PC-9 (cell line): ENCODE measurements at regions not wholly inside any gene's neighbourhood (a gene's known extent, or its start where the extent isn't known, plus 50 kb on each side); places are given as distances from the start of the nearest gene placed in this dataset.

Experiments
- BruUV-seq: library from RNA; stranded (reverse); fragments of 400-500 nt; replicated peaks from 2 replicates; lab custom pipeline; 2021; lab: Mats Ljungman, UMichigan
- CTCF ChIA-PET: fragments of 300-600 bp; sonication (Branson Sonifier 250); formaldehyde crosslinking; loops from one replicate; lab custom pipeline; 2022; ENCODE audit warnings: antibody characterized with exemption; lab: Charles Lee
- POLR2A ChIA-PET: fragments of 300-600 bp; sonication (Branson Sonifier 250); formaldehyde crosslinking; loops from one replicate; lab custom pipeline; 2022; ENCODE audit warnings: antibody characterized with exemption; ENCODE audit not compliant: unreplicated experiment; lab: Charles Lee
- DNase-seq, 2 experiments: peaks; one replicate each; pipeline versions ENCODE4 v3.0.0 to v3.0.0-alpha.2; 2015 to 2022; ENCODE audit warnings: mixed read lengths in 1 of 2
- H2AFZ ChIP-seq: fragments of 200-600 bp; sonication (generic); 2 replicates; pipeline ENCODE4 v1.8.1; 2017; ENCODE audit warnings: antibody characterized with exemption
- H3F3A ChIP-seq: fragments of 200-600 bp; sonication (generic); 2 replicates; pipeline ENCODE4 v1.8.1; 2017; ENCODE audit warnings: antibody characterized with exemption, mild to moderate bottlenecking, low read depth; ENCODE audit not compliant: insufficient read depth
- H3K27ac ChIP-seq: fragments of 200-600 bp; sonication (generic); 2 replicates; pipeline ENCODE4 v1.6.1; 2016; ENCODE audit warnings: mixed run types
- H3K27me3 ChIP-seq: fragments of 200-600 bp; sonication (generic); 2 replicates; pipeline ENCODE4 v1.6.1; 2016; ENCODE audit warnings: low read depth, mixed run types; ENCODE audit not compliant: insufficient read depth
- H3K36me3 ChIP-seq: fragments of 200-600 bp; sonication (generic); 2 replicates; pipeline ENCODE4 v1.6.1; 2016; ENCODE audit warnings: low read depth, mixed run types
- H3K4me1 ChIP-seq: fragments of 200-600 bp; sonication (generic); replicated peaks from 2 replicates; pipeline ENCODE4 v1.6.1; 2016; ENCODE audit warnings: mixed run types; ENCODE audit not compliant: insufficient read depth
- H3K4me2 ChIP-seq: fragments of 200-600 bp; sonication (generic); 2 replicates; pipeline ENCODE4 v1.6.1; 2017; ENCODE audit warnings: mixed run types
- H3K4me3 ChIP-seq: fragments of 200-600 bp; sonication (generic); 2 replicates; pipeline ENCODE4 v1.6.1; 2016; ENCODE audit warnings: mixed run types
- H3K79me2 ChIP-seq: fragments of 200-600 bp; sonication (generic); 2 replicates; pipeline ENCODE4 v1.6.1; 2017; ENCODE audit warnings: low read depth, mixed run types
- H3K9me2 ChIP-seq: fragments of 200-600 bp; sonication (generic); 2 replicates; pipeline ENCODE4 v1.8.1; 2017; ENCODE audit warnings: mild to moderate bottlenecking; ENCODE audit not compliant: insufficient read depth
- H3K9me3 ChIP-seq: fragments of 200-600 bp; sonication (generic); 2 replicates; pipeline ENCODE4 v1.8.1; 2016; ENCODE audit warnings: low read depth; ENCODE audit not compliant: insufficient read depth
- H4K20me1 ChIP-seq: fragments of 200-600 bp; sonication (generic); 2 replicates; pipeline ENCODE4 v1.8.1; 2017; ENCODE audit not compliant: insufficient read depth
- EZH2 ChIP-seq: fragments of 200-600 bp; sonication (generic); IDR thresholded peaks from 2 replicates; pipeline ENCODE4 v1.8.0; 2017; ENCODE audit warnings: antibody characterized with exemption, low read depth
- intact Hi-C: fragments of 100-400 bp; cut with micrococcal nuclease; formaldehyde crosslinking; loops from one replicate; pipeline ENCODE4 v1.10.0; 2022; ENCODE audit not compliant: unreplicated experiment
- TF ChIP-seq, protein P1 (sequence below): fragments of 200-600 bp; sonication (generic); conservative IDR thresholded peaks from 2 replicates; pipeline ENCODE4 v1.6.1; 2017; ENCODE audit warnings: mixed run types, antibody characterized with exemption, mild to moderate bottlenecking, moderate library complexity

DNA sequence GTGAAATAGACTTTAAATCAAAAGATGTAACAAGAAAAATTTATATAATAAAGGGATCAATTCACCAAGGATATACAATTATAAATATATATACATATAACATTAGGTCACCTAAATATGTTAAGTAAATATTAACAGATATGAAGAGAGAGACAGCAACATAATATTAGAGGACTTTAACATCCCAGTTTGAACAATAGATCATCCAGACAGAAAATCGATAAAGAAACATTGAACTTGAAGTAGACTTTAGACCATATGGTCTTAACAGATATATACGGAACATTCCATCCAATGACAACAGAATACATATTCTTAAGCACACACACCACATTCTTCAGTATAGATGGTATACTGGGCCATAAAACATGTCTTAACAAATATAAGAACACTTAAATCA is 649.6 kb upstream of the SETBP1 start:
- Histone ChIP-seq H3K9me2 (no peaks in the 10 kb centered on the region), H3K27me3 (no peaks in the 10 kb centered on the region), H3K4me2 (no peak overlapping the region)

DNA sequence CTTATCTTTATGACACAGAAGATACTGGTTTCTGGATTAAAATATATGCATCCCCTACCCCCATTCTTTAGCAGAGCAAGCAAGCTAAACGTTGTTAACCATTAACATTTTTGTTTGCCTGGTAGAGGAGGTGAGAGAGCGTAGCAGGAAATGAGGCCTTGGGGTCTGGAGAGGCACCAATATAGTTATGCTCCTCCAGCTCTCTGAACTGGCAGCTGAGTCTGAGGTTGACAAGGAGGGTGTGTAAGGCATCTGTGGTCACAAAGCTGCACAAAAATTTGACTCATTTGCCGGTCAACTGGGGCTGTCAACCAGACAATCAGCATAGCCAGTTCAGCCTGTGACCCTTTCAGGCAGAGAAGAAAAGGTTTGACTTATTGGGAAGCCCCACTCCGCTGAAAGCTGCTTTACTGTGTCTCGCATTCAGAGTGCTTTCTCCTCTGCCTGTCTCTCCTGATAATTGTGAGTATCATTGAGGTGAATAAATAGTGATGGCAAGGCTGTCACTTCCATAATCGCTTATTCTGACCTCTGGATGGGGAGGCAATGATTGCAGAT is 647.5 kb upstream of the SETBP1 start:
- no peak overlapping the region for H3K4me2 ChIP-seq
- H3K9me3 ChIP-seq = no peaks in the 10 kb centered on the region
- no peaks in the 10 kb centered on the region for H3K9me2 ChIP-seq
- H3K79me2 ChIP-seq = no peaks in the 10 kb centered on the region
- no peak for TF ChIP-seq EZH2
- TF ChIP-seq, protein P1, sequence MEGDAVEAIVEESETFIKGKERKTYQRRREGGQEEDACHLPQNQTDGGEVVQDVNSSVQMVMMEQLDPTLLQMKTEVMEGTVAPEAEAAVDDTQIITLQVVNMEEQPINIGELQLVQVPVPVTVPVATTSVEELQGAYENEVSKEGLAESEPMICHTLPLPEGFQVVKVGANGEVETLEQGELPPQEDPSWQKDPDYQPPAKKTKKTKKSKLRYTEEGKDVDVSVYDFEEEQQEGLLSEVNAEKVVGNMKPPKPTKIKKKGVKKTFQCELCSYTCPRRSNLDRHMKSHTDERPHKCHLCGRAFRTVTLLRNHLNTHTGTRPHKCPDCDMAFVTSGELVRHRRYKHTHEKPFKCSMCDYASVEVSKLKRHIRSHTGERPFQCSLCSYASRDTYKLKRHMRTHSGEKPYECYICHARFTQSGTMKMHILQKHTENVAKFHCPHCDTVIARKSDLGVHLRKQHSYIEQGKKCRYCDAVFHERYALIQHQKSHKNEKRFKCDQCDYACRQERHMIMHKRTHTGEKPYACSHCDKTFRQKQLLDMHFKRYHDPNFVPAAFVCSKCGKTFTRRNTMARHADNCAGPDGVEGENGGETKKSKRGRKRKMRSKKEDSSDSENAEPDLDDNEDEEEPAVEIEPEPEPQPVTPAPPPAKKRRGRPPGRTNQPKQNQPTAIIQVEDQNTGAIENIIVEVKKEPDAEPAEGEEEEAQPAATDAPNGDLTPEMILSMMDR = no peak
- H3K4me1 ChIP-seq = no peaks in the 10 kb centered on the region
- no peaks in the 10 kb centered on the region for H3F3A ChIP-seq
- intact Hi-C loops = no loop called here
- no peak overlapping the region for H2AFZ ChIP-seq
- H3K36me3 ChIP-seq = no peaks in the 10 kb centered on the region
- no peak for DNase-seq
- ChIA-PET CTCF (no interaction called here), POLR2A (no interaction called here)
- no peak overlapping the region for H3K4me3 ChIP-seq
- no peaks in the 10 kb centered on the region for H4K20me1 ChIP-seq
- peaks cover 7% of the 10 kb centered on the region; the same call in 1 of the 2 replicates for H3K27me3 ChIP-seq
- H3K27ac ChIP-seq = no peak overlapping the region
- no TSS peak for BruUV-seq

More for the DNA sequence above, 649.6 kb upstream of the SETBP1 start:
- Histone ChIP-seq H3F3A (no peaks in the 10 kb centered on the region), H3K4me1 (no peaks in the 10 kb centered on the region), H4K20me1 (no peaks in the 10 kb centered on the region), H3K36me3 (no peaks in the 10 kb centered on the region), H3K79me2 (no peaks in the 10 kb centered on the region), H3K9me3 (no peaks in the 10 kb centered on the region), H3K27ac (no peak overlapping the region), H2AFZ (no peak overlapping the region), H3K4me3 (no peak overlapping the region)
- ChIA-PET CTCF (no interaction called here), POLR2A (no interaction called here)
- intact Hi-C loops = no loop called here
- BruUV-seq = no TSS peak
- TF ChIP-seq EZH2 = no peak
- TF ChIP-seq, protein P1 = no peak
- no peak for DNase-seq

GRCh38 chr18:44035554-44035953 is 645.1 kb upstream of the SETBP1 start:
- Histone ChIP-seq H2AFZ (no peak overlapping the region), H3K36me3 (no peaks in the 10 kb centered on the region), H3K4me3 (no peak overlapping the region), H3K79me2 (no peaks in the 10 kb centered on the region), H3K27ac (no peak overlapping the region), H3F3A (no peaks in the 10 kb centered on the region), H3K4me1 (no peaks in the 10 kb centered on the region), H3K9me3 (no peaks in the 10 kb centered on the region), H3K27me3 (peaks cover 12% of the 10 kb centered on the region; the same call in 1 of the 2 replicates), H3K4me2 (no peak overlapping the region), H3K9me2 (no peaks in the 10 kb centered on the region; the same call in 1 of the 2 replicates), H4K20me1 (no peaks in the 10 kb centered on the region)
- POLR2A ChIA-PET = interaction anchor here (0.5 kb wide), 1 partner anchor 154 kb away, joined by 16 read pairs; no protein-coding TSS in a partner anchor
- CTCF ChIA-PET = no interaction called here
- DNase-seq = no peak
- TF ChIP-seq, protein P1 = no peak
- no TSS peak for BruUV-seq
- intact Hi-C loops = no loop called here
